Stimulated activated CD8-positive, alpha-beta memory T cell treated with anti-CD3 and anti-CD28 coated beads, Interleukin-7, amount 100 ng/mL, for 4 hours (primary cell): ENCODE measurements at regions not wholly inside any gene's neighbourhood (a gene's known extent, or its start where the extent isn't known, plus 50 kb on each side); places are given as distances from the start of the nearest gene placed in this dataset.

ENCODE experiments used
- DNase-seq, 2 donors: peaks; one replicate each; pipeline ENCODE4 v3.0.0-alpha.2; 2020; ENCODE audit warnings: low read depth in 2 of 2

GRCh38 chr2:136373841-136374240 lies 255.9 kb upstream of the CXCR4 start:
- no peak for DNase-seq

GRCh38 chr2:136373029-136373428 lies 255.1 kb upstream of the CXCR4 start:
- DNase-seq = no peak

- no peak for DNase-seq
Measured at GRCh38 chr2:136363900-136364299, 246.0 kb upstream of the CXCR4 start.

GRCh38 chr2:136363470-136363869 lies 245.5 kb upstream of the CXCR4 start:
- DNase-seq = no peak

GRCh38 chr2:136362676-136363390 lies 244.9 kb upstream of the CXCR4 start:
- peak in 1 of 2 donors; percentile 6 for DNase-seq

GRCh38 chr2:136361521-136361920 lies 243.6 kb upstream of the CXCR4 start:
- DNase-seq = no peak

GRCh38 chr2:136360790-136361189 lies 242.8 kb upstream of the CXCR4 start:
- DNase-seq = no peak

GRCh38 chr2:136359121-136359965 lies 241.4 kb upstream of the CXCR4 start:
- DNase-seq = no peak

- DNase-seq = no peak
Measured at GRCh38 chr2:136358576-136358975, 240.6 kb upstream of the CXCR4 start.

GRCh38 chr2:136357007-136357380 lies 239.0 kb upstream of the CXCR4 start:
- DNase-seq = no peak

- DNase-seq = no peak
Measured at GRCh38 chr2:136356125-136357006, 238.4 kb upstream of the CXCR4 start.

- DNase-seq = no peak
Measured at GRCh38 chr2:136351684-136352083, 233.7 kb upstream of the CXCR4 start.

- no peak for DNase-seq
Measured at GRCh38 chr2:136347981-136348380, 230.0 kb upstream of the CXCR4 start.

GRCh38 chr2:136344339-136344738 lies 226.4 kb upstream of the CXCR4 start:
- DNase-seq = no peak

- no peak for DNase-seq
Measured at GRCh38 chr2:136342138-136342537, 224.2 kb upstream of the CXCR4 start.

GRCh38 chr2:136334967-136335366 lies 217.0 kb upstream of the CXCR4 start:
- DNase-seq = no peak

GRCh38 chr2:136332436-136333095 lies 214.6 kb upstream of the CXCR4 start:
- DNase-seq = no peak

- no peak for DNase-seq
Measured at GRCh38 chr2:136331226-136331625, 213.3 kb upstream of the CXCR4 start.

GRCh38 chr2:136328207-136328795 lies 210.4 kb upstream of the CXCR4 start:
- DNase-seq = no peak

GRCh38 chr2:136327162-136327852 lies 209.4 kb upstream of the CXCR4 start:
- DNase-seq = peak; percentile 50 to 62
